ENCODE measurements at regions not wholly inside any gene's neighbourhood (a gene's known extent, or its start where the extent isn't known, plus 50 kb on each side); places are given as distances from the start of the nearest gene placed in this dataset.

DNA sequence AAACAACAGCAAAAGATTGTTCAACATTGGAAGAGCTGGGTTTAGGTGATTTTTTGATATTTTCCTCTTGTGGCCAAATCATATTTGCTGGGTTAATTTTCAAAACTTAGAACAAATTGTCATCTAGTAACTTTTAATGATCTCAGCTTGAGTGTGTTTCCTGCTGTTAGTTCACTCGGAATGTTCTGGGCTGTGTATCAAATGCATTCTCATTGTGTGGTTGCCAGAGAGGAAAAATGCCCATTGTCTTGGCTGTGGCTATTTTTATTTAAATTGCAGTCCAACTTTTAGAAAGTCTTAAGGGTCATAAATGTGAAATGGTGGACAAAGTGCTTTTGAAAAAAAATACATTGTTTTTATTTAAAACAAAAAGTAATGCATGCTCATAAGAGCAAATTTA lies 542.0 kb downstream of the TNS3 start:
- no peak overlapping the region for H2BK20ac ChIP-seq (ENCODE audit: low read length)
- H3K9me3 ChIP-seq (ENCODE audit: insufficient read depth in 2 of 2, low read depth in 1 of 2, low read length in 1 of 2): no peaks in the 10 kb centered on the region
- no peak overlapping the region for H2AFZ ChIP-seq (ENCODE audit: low read length)
- H3K4me1 ChIP-seq (replicated peaks in 1 of 4; ENCODE audit: control insufficient read depth in 3 of 4, insufficient read depth in 4 of 4, low read length in 3 of 4): peaks cover 2 to 12% (median 8%) of the 10 kb centered on the region in 4 experiments; a peak in 5 of 7 replicates
- no peak overlapping the region for H2BK15ac ChIP-seq (ENCODE audit: low read length)
- H3K4ac ChIP-seq (replicated peaks; ENCODE audit: insufficient read length, low read depth, low read length): no peak overlapping the region
- H3K79me1 ChIP-seq (ENCODE audit: low read depth, low read length): no peaks in the 10 kb centered on the region
- H3K18ac ChIP-seq (ENCODE audit: extremely low read depth, low read length): no peak overlapping the region
- no peak overlapping the region for H3K9ac ChIP-seq (replicated peaks in 1 of 4; ENCODE audit: extremely low read depth in 1 of 4, low read depth in 3 of 4, low read length in 3 of 4)
- H2AK5ac ChIP-seq (ENCODE audit: low read depth, low read length): no peak overlapping the region
- 62% methylated on average over 1 of the region's 1 CpG; no CpG with 5 or more reads in 1 of the 2 experiments for WGBS, 2 experiments (ENCODE audit: extremely low coverage in 1 of 2, insufficient coverage in 1 of 2, insufficient read length in 1 of 2, insufficient replicate concordance in 2 of 2, low coverage in 1 of 2, low lambda C conversion rate in 2 of 2, missing lambda C conversion rate in 1 of 2)
- H4K91ac ChIP-seq (replicated peaks; ENCODE audit: insufficient read length, low read length): no peak overlapping the region
- ChIA-PET CTCF (ENCODE audit: partially characterized antibody) (interaction anchor here (0.8 kb wide), 1 partner anchor 1166 kb away, joined by 4 read pairs; no protein-coding TSS in a partner anchor), POLR2A (ENCODE audit: partially characterized antibody) (no interaction called here)
- H3K79me2 ChIP-seq (ENCODE audit: control insufficient read depth in 1 of 2, insufficient read depth in 2 of 2, low read length in 2 of 2): no peaks in the 10 kb centered on the region
- peaks cover 0 to 7% (median 1%) of the 10 kb centered on the region in 4 experiments; a peak in 3 of 7 replicates for H3K27me3 ChIP-seq (replicated peaks in 1 of 4; ENCODE audit: control insufficient read depth in 3 of 4, extremely low read depth in 1 of 4, insufficient read depth in 3 of 4, low read length in 3 of 4)
- no peak overlapping the region for H3K27ac ChIP-seq (ENCODE audit: low read depth, low read length)
- no peak overlapping the region for H4K8ac ChIP-seq (ENCODE audit: extremely low read depth, insufficient read depth, low read length)
- H2BK12ac ChIP-seq (ENCODE audit: low read depth, low read length): no peak overlapping the region
- peaks cover 3% of the 10 kb centered on the region; the same call in 1 of the 2 replicates for H3K23me2 ChIP-seq (ENCODE audit: low read depth, low read length)
- H3K36me3 ChIP-seq (ENCODE audit: control insufficient read depth in 2 of 4, insufficient read depth in 4 of 4, low read length in 3 of 4): no peaks in the 10 kb centered on the region
- H3K4me3 ChIP-seq (ENCODE audit: extremely low read depth in 1 of 4, insufficient read depth in 2 of 4, low read depth in 3 of 4, low read length in 4 of 4): no peak overlapping the region
- peaks cover 0 to 2% of the 10 kb centered on the region in 2 experiments for H4K20me1 ChIP-seq (replicated peaks in 1 of 2; ENCODE audit: control insufficient read depth in 1 of 2, insufficient read depth in 2 of 2, low read length in 2 of 2)
- 0 out of 4 replicates have a peak overlapping the region, but pooled peaks of 1 of the 2 experiments have one; percentile 4 for H3K4me2 ChIP-seq (ENCODE audit: insufficient read depth in 1 of 2, low read depth in 2 of 2, low read length in 2 of 2)
- DNase-seq (ENCODE audit: low read depth in 1 of 2, low spot score in 2 of 2): no peak
- H3K23ac ChIP-seq (ENCODE audit: insufficient read length): no peak overlapping the region
- H2BK120ac ChIP-seq (replicated peaks; ENCODE audit: low read depth, low read length): no peak overlapping the region
- no peak overlapping the region for H4K5ac ChIP-seq (ENCODE audit: insufficient read length, low read depth, low read length)
- no peak for FAIRE-seq
- H2BK5ac ChIP-seq (ENCODE audit: low read depth, low read length): no peak overlapping the region
- H3K56ac ChIP-seq (replicated peaks; ENCODE audit: insufficient read length, low read depth, low read length): no peak overlapping the region
- H3K14ac ChIP-seq (ENCODE audit: insufficient read length): no peak overlapping the region
- no peak for TF ChIP-seq SIN3A (conservative IDR thresholded peaks at IDR 0.05 in 1 of 2, IDR thresholded peaks at IDR 0.05 in 1 of 2; ENCODE audit: low read depth in 1 of 2, low read length in 2 of 2)

All from H1 (cell line).